ENCODE measurements at regions not wholly inside any gene's neighbourhood (a gene's known extent, or its start where the extent isn't known, plus 50 kb on each side); places are given as distances from the start of the nearest gene placed in this dataset.

DNA sequence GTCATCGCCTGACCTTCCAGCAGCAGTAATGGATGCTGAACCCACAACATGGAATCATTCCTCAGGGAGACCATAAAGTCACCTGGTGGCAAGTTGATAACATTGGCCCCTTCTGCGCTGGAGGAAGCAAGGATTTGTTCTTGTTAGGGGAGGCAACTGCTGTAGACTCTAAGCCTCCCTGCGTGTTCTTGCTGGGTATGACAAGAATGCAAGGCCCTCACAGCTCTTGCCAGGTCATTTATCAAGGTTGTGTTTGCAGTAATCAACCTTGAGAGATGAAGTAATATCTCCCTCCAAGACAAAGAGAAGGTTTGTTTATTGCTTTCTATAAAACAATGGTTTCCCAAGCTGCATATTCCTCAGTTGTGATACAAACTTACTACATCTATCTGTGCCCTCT lies 80.9 kb downstream of the PERP start:
- Mint-ChIP-seq H3K27ac (no peak overlapping the region), H3K9me3 (ENCODE audit: low read depth) (no peaks in the 10 kb centered on the region)

GRCh38 chr6:138028893-138029292 lies 78.3 kb downstream of the PERP start:
- no peaks in the 10 kb centered on the region for H3K36me3 Mint-ChIP-seq (ENCODE audit: insufficient read depth)
- no peaks in the 10 kb centered on the region for H3K9me3 Mint-ChIP-seq (ENCODE audit: low read depth)
- H3K4me3 Mint-ChIP-seq (ENCODE audit: low read depth) = no peak overlapping the region
- H3K4me1 Mint-ChIP-seq (ENCODE audit: low read depth) = peaks cover 4% of the 10 kb centered on the region
- no peaks in the 10 kb centered on the region for H3K27me3 Mint-ChIP-seq
- DNase-seq (ENCODE audit: low spot score, unreplicated experiment) = no peak
- TF ChIP-seq CTCF (IDR thresholded peaks at IDR 0.05; ENCODE audit: unreplicated experiment) = no peak
- no peak overlapping the region for H3K27ac Mint-ChIP-seq

More for the DNA sequence above, 80.9 kb downstream of the PERP start:
- H3K27me3 Mint-ChIP-seq = no peaks in the 10 kb centered on the region
- DNase-seq (ENCODE audit: low spot score, unreplicated experiment) = no peak
- peaks cover 4% of the 10 kb centered on the region for H3K4me1 Mint-ChIP-seq (ENCODE audit: low read depth)
- no peaks in the 10 kb centered on the region for H3K36me3 Mint-ChIP-seq (ENCODE audit: insufficient read depth)
- TF ChIP-seq CTCF (IDR thresholded peaks at IDR 0.05; ENCODE audit: unreplicated experiment) = no peak
- no peak overlapping the region for H3K4me3 Mint-ChIP-seq (ENCODE audit: low read depth)

- Mint-ChIP-seq H3K27ac (no peak overlapping the region), H3K4me1 (ENCODE audit: low read depth) (peaks cover 4% of the 10 kb centered on the region), H3K9me3 (ENCODE audit: low read depth) (no peaks in the 10 kb centered on the region), H3K36me3 (ENCODE audit: insufficient read depth) (no peaks in the 10 kb centered on the region), H3K4me3 (ENCODE audit: low read depth) (no peak overlapping the region), H3K27me3 (no peaks in the 10 kb centered on the region)
- no peak for TF ChIP-seq CTCF (IDR thresholded peaks at IDR 0.05; ENCODE audit: unreplicated experiment)
- no peak for DNase-seq (ENCODE audit: low spot score, unreplicated experiment)
These were observed 76.3 kb downstream of the PERP start for GRCh38 chr6:138030872-138031271.

- Mint-ChIP-seq H3K4me1 (ENCODE audit: low read depth) (peaks cover 4% of the 10 kb centered on the region), H3K9me3 (ENCODE audit: low read depth) (no peaks in the 10 kb centered on the region), H3K4me3 (ENCODE audit: low read depth) (no peak overlapping the region), H3K27me3 (no peaks in the 10 kb centered on the region), H3K36me3 (ENCODE audit: insufficient read depth) (no peaks in the 10 kb centered on the region), H3K27ac (no peak overlapping the region)
- no peak for TF ChIP-seq CTCF (IDR thresholded peaks at IDR 0.05; ENCODE audit: unreplicated experiment)
- DNase-seq (ENCODE audit: low spot score, unreplicated experiment) = no peak
These were observed 75.8 kb downstream of the PERP start for GRCh38 chr6:138031417-138031816.

DNA sequence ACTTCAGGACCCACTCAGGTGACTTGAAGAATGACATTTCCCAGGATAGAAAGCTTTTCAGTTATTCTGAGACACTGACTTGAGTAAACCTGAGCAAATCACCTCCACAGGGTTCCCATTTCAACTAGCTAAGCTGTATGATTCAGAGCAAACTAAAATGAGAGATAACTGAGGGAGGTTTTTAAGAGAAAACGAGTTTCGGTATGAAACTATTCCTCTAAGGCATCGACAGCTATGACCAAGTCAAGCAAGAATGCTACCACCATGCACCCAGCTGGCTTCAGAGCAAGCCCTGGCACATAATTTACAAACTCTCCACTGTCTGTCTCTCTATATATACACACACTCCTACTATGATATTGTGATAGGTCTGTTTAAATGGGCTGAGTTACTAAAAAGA lies 75.4 kb downstream of the PERP start:
- DNase-seq (ENCODE audit: low spot score, unreplicated experiment) = no peak
- no peak for TF ChIP-seq CTCF (IDR thresholded peaks at IDR 0.05; ENCODE audit: unreplicated experiment)
- H3K4me1 Mint-ChIP-seq (ENCODE audit: low read depth) = peaks cover under 1% of the 10 kb centered on the region
- no peaks in the 10 kb centered on the region for H3K36me3 Mint-ChIP-seq (ENCODE audit: insufficient read depth)
- H3K4me3 Mint-ChIP-seq (ENCODE audit: low read depth) = no peak overlapping the region
- no peaks in the 10 kb centered on the region for H3K9me3 Mint-ChIP-seq (ENCODE audit: low read depth)
- no peak overlapping the region for H3K27ac Mint-ChIP-seq
- no peaks in the 10 kb centered on the region for H3K27me3 Mint-ChIP-seq

Data from progenitor cell of endocrine pancreas (in vitro differentiated cells).